ENCODE measurements at regions not wholly inside any gene's neighbourhood (a gene's known extent, or its start where the extent isn't known, plus 50 kb on each side); places are given as distances from the start of the nearest gene placed in this dataset.

- TF ChIP-seq CTCF (IDR thresholded peaks at IDR 0.05; ENCODE audit: poor library complexity) (no peak), EZH2 (IDR thresholded peaks at IDR 0.05; ENCODE audit: borderline replicate concordance) (no peak), EZH2phosphoT487 (IDR thresholded peaks at IDR 0.05; ENCODE audit: low read depth, severe bottlenecking, unreplicated experiment) (no peak)
Observed at GRCh38 chr13:54965881-54966280, 1937.3 kb downstream of the OLFM4 start.

Data from hepatocyte (in vitro differentiated cells).